GM21723 (cell line): ENCODE measurements at regions not wholly inside any gene's neighbourhood (a gene's known extent, or its start where the extent isn't known, plus 50 kb on each side); places are given as distances from the start of the nearest gene placed in this dataset.
"Not testable (repeated sequence)": the region's sequence is repeated elsewhere in the genome, so short reads cannot be mapped to it uniquely, and the experiment has no call there.

Source experiments
- ATAC-seq: cut with Tn5 transposase; IDR thresholded peaks from one replicate; pipeline ENCODE4 v1.9.1; 2021; ENCODE audit warnings: mild to moderate bottlenecking, moderate library complexity; ENCODE audit not compliant: unreplicated experiment

DNA sequence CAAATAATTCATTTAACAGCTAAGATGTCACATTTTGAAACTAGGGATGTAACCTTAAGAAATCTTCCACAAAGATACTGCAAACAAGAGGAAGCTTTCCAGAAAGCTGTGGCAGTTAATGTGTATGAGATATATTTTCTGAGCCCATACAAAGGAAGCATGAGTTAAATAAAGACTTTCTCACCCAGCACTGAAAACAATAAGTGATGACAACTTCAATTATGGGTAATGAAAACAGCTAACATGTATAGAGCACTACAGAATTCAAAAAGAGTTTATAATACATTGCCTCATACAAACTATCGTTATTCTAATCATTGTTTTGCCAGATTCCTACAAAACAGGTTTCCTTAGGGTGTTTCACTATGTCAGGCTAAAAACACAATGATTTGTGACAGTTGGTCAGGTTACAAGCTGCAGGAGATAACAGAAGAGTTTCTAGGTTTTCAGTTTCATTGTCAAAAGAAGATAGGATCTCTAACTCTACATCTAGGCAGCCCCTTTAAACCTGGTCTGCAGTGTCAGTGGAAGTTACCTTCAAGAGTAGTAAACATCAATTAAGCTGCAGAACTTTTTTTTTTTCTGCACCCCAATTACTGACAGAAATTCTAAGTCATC is 618.1 kb upstream of the ADGRL3 start:
- no peak for ATAC-seq

- no peak for ATAC-seq
These were observed 611.6 kb upstream of the ADGRL3 start for GRCh38 chr4:60588556-60588955.

- ATAC-seq, result no peak
These were observed 610.7 kb upstream of the ADGRL3 start for GRCh38 chr4:60589425-60589824.

DNA sequence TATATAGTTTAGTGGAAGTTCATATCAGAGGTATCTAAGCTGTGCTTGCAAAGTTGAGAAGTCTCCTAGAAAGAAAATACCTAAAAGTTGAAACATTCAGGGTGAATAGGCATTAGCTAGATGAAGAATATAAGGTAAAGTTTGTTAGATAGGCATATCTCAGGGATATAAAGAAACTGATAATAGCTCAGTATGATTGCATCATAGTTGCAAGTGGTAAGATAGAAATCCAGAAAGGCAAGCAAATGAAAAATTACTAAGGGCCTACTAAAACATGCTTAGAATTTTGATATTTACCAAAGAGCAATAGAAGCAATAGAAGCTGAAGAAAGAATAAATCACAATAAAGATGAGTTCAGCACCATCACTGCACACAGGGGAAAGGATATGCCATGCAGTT is 610.0 kb upstream of the ADGRL3 start:
- no peak for ATAC-seq

DNA sequence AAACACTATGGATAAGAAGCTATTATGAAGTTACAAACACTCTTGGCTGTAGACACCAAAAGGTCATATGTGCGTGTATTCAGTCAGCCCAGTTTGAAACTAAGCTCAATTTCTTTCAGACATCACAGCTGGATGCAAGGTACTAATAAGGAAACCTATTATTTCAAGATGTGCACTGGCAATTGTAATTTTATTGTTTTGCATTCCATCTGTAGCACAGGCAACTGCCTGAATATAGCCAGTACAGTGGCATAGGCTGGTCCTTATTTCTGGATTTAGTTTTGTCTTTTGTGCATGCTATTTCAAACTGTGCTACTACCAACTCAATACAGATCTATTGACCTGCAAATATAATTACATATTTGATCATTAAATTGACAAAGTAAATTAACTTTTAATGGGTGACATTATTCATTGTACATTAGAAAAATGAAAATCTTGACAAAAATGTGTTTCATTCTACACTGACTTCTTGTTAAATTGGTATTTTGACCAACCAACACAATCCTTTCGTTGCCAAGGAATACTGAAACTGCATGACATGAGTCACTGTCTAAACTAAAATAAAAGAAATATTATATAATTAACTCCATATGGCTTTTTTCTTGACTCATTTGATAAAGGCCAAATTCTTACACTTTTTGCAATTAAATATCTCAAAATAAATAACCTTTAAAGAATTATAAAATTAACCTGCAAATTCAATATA is 594.3 kb upstream of the ADGRL3 start:
- no peak for ATAC-seq

DNA sequence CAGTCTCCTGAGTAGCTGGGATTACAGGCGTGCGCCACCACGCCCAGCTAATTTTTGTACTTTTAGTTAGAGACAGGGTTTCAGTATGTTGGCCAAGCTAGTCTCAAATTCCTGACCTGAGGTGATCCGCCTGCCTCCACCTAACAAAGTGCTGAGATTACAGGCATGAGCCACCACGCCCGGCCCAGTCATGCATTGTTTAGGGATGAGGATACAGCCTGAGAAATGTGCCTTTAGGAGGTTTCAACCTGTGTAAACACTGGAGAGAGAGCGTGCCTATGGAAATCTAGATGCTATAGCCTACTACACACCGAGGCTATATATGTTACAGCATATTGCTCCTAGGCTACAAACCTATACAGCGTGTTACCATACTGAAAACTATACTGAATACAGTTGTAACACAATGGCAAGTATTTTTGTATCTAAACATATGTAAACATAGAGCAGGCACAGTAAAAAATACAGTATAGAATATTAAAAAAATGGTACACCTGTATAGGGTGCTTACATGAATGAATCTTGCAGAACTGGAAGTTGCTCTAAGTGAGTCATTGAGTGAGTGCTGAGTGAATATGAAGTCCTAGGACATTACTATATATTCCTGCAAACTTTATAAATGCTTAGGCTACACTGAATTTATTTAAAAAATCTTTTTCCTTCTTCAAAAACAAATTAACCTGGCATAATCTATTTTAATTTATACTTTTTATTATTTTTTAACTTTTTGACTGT is 588.2 kb upstream of the ADGRL3 start:
- no peak for ATAC-seq

GRCh38 chr4:60617731-60618130 is 582.4 kb upstream of the ADGRL3 start:
- no peak for ATAC-seq

DNA sequence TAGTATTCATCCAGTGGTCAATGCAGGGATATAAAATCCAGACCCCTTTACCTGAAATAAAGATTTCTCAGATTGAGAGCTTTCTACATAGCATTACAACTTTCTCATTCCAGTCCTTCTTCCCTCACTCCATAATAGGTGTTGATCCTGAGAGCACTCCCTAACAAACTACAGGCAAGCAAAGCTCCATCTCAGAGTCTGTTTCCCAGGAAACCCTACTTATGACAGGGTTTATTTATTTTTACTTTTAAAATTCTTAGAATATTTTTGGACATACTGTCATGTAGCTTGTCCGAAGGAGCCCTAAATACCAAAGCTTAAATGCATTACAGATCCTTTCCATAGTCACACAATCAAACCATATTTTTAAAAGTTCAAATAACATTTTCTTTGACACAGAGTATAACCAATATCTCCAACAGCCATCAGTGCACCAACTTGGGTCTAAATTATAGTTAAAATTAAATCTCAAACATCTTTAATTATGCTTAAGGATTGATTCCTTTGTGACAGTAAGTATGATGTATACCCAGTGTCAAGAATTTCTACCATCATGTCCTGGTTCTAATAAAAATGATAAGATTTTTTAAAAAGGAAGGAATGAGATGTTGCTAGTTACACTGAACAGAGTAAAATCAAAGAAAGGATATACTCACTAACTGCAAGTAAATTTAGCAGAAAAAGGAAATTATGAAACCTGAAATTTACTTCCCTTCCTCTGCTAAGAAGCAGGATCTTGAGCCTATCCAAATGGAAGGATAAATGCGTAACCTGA is 580.4 kb upstream of the ADGRL3 start:
- no peak for ATAC-seq

DNA sequence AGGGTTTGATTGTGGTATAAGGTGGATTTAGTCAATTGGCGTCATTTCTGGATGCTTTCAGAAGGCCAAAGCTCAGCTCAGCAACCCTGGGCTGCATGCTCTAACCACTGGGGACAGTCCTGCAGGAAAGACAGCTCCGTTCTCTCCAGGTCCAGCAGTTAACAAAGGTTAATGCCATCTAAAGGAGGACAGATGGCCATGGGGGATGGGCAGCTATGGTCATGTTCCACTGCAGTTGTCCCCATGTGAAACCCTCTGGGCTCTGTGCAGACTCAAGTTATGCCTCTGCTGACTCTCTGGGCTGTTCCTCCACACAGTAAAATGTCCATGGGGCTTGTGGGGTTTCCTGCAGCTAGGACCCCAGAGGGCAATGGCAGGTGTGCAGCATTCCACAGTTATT is 562.1 kb upstream of the ADGRL3 start:
- no peak for ATAC-seq

DNA sequence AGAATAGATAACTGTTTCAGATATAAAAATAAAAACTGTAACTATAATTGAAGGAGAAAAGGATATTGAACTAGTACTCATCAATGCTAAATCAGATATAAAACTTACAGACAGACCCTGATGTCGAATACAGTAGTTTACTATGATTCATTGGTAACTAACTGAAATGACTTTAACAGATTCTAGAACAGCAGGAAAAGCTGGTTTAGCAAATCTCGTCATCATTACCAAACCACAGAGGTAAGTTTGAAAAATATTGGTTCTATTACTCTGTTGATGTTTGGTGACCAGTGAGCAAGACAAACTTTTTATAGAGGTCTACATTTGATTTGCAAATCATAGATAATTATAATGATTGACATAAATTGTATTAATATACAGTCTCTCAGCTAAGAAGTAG is 551.4 kb upstream of the ADGRL3 start:
- ATAC-seq, result no peak

DNA sequence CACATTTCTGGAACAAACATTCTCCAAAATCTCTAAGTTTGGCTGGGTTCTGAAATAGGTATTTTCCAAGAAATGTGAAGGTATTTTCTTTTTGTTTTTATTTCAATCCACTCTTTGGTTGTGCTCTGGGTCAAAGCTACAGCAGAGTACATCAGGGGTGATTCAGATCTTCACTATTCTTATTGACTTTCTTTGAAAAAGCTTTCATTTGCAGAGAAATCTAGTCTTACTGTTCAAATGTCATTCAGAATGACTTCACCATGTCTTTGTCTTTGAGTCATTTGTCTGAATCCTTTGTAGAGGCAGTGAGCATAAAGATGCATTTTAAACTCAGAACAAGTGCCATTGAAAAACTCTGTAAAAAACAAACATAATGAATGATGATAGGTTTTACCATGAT is 547.2 kb upstream of the ADGRL3 start:
- ATAC-seq, result no peak

DNA sequence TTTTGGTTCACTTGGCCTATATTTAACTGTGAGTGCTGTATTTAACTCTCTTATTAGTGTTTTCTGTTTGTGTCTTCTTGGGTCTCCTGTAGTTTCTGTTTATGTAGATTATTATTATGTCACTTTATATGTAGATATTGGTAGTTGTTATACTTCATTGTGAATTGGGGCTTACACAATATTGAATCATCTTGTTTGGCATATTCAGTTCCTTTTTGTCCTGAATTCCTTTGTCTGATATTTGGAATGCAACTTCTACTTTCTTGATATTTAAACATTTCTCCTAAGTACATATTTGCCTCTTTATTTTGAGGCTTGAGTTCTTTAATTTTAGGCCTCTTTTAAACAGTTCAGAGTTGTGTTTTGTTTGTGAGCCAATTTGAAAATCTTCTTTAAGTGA is 544.8 kb upstream of the ADGRL3 start:
- ATAC-seq, result no peak

- ATAC-seq, result no peak
These were observed 544.0 kb upstream of the ADGRL3 start for GRCh38 chr4:60656171-60656570.

DNA sequence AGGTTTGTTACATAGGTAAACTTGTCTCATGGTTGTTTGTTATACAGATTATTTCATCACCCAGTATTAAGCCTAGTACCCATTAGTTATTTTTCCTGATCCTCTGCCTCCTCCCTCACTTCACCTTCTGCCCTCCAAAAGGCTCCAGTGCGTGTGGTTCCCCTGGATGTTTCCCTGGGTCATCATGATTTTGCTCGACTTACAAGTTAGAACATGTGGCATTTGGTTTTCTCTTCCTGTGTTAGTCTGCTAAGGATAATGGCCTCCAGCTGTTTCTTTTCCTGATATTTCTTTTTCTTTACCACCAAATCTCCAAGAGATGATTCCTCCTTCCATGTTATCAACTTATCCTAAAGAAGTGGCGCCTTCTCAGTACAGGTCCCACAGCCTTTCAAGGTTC is 543.1 kb upstream of the ADGRL3 start:
- no peak for ATAC-seq

DNA sequence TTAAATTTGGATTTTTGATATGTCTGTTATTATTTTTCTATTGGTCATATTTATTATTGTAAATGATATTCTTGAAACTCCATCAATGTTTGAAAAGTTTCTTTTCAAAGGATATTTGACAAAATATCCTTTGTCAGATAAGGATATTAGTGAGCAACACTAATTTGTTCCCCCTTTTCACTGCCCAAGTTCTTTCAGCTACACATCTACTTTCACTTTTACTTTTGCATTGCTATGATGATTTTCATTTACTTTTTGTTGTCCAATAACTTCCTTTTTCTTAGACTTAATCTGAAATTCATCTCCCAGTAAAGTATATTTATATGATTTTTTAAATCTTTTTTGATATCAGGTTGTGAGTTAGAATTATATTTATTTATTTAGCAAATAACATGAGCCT is 542.3 kb upstream of the ADGRL3 start:
- ATAC-seq, result no peak

DNA sequence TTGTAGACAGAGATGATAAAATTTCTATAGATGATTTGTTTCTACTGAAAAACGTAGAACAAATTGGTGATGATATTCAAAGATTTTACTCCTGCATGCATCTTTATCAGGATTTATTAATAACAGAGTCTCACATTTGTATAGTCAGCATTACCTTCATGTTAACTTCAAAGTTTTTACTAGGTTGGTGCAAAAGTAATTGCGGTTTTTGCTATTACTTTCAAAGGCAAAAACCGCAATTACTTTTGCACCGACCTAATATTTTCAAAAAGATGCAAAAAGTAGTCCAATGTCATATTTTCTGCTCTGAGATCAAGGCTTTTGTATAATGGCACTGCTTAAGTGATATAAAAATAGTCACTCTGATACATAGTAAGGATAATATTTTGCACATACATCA is 536.4 kb upstream of the ADGRL3 start:
- ATAC-seq, result no peak

GRCh38 chr4:60682901-60683300 is 517.2 kb upstream of the ADGRL3 start:
- ATAC-seq, result no peak

- ATAC-seq, result no peak
These were observed 516.8 kb upstream of the ADGRL3 start for GRCh38 chr4:60683357-60683756.

DNA sequence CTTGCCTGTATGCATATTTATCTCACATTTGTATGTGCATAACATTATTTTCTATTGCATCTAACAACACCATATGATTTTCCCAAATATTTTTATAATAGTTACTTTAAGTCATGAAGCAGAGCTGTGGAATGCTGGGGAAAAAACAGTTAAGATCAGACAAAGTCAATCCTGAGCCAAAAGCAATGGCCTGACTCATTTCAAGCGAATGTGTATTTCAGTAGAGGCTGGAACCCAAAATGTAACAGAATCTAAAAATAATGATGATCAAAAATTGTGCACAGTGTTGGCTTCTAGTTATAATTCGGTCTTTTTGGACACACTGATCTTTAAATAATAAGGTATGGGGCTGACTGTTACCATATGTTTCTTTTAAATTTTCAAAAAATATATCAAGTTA is 516.2 kb upstream of the ADGRL3 start:
- ATAC-seq, result no peak

DNA sequence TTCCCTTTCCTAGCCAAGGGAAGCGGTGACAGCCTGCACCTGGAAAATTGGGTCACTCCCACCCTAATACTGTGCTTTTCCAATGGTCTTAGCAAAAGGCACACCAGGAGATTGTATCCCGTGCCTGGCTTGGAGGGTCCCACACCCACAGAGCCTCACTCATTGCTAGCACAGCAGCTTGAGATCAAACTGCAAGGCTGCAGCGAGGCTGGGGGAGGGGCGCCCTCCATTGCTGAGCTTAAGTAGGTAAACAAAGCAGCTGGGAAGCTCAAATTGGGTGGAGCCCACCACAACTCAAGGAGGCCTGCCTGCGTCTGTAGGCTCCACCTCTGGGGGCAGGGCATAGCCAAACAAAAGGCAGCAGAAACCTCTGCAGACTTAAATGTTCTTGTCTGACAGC is 504.1 kb upstream of the ADGRL3 start:
- not testable (repeated sequence) for ATAC-seq

GRCh38 chr4:60709061-60709460 is 491.1 kb upstream of the ADGRL3 start:
- ATAC-seq, result no peak

GRCh38 chr4:60718874-60719273 is 481.3 kb upstream of the ADGRL3 start:
- no peak for ATAC-seq
